IPS DF 6.9 (cell line): ENCODE measurements at regions not wholly inside any gene's neighbourhood (a gene's known extent, or its start where the extent isn't known, plus 50 kb on each side); places are given as distances from the start of the nearest gene placed in this dataset.
"Not testable (repeated sequence)": the region's sequence is repeated elsewhere in the genome, so short reads cannot be mapped to it uniquely, and the experiment has no call there.

Source experiments
- DNase-seq: peaks from one replicate; pipeline ENCODE4 v3.0.0-alpha.2; 2013; ENCODE audit warnings: low read depth, low spot score
- H3K27ac ChIP-seq: one replicate; pipeline ENCODE4 v1.5.1; 2013; ENCODE audit warnings: low read length, control low read depth
- H3K27me3 ChIP-seq: 2 replicates; pipeline ENCODE4 v1.6.1; 2013; ENCODE audit warnings: mild to moderate bottlenecking, low read length; ENCODE audit not compliant: control insufficient read depth, insufficient read depth
- H3K36me3 ChIP-seq: 2 replicates; pipeline ENCODE4 v1.6.1; 2013; ENCODE audit warnings: low read length; ENCODE audit not compliant: control insufficient read depth, insufficient read depth
- H3K4me1 ChIP-seq: 2 replicates; pipeline ENCODE4 v1.6.1; 2013; ENCODE audit warnings: low read length; ENCODE audit not compliant: control insufficient read depth, insufficient read depth
- H3K4me3 ChIP-seq: 2 replicates; pipeline ENCODE4 v1.5.1; 2013; ENCODE audit warnings: mild to moderate bottlenecking, low read length
- H3K9me3 ChIP-seq: 2 replicates; pipeline ENCODE4 v1.6.1; 2013; ENCODE audit warnings: low read length, inconsistent platforms; ENCODE audit not compliant: control insufficient read depth, insufficient read depth
- WGBS: extraction: QIAGEN DNeasy Blood & Tissue Kit; methylation state at CpG from one replicate; pipeline ENCODE4 v1.1.7; 2013; ENCODE audit warnings: mixed read lengths, missing lambda C conversion rate; ENCODE audit not compliant: insufficient read length, insufficient coverage; 5-methylcytosine and 5-hydroxymethylcytosine counted together

GRCh38 chr10:33052263-33052875, 94.3 kb upstream of the ITGB1 start:
- Histone ChIP-seq H3K27me3 (no peaks in the 10 kb centered on the region), H3K4me1 (0 out of 2 replicates have a peak, but pooled peaks cover 2% of the 10 kb centered on the region), H3K9me3 (no peaks in the 10 kb centered on the region), H3K4me3 (no peak overlapping the region), H3K36me3 (no peaks in the 10 kb centered on the region), H3K27ac (no peak overlapping the region)
- WGBS = no CpG with 5 or more reads among the region's 7 CpGs
- no peak for DNase-seq

- DNase-seq, H3K36me3 ChIP-seq, H3K27me3 ChIP-seq, H3K4me3 ChIP-seq, H3K4me1 ChIP-seq, H3K9me3 ChIP-seq, H3K27ac ChIP-seq: not testable (repeated sequence)
- WGBS = no CpG with 5 or more reads among the region's 33 CpGs
These were observed 92.2 kb upstream of the ITGB1 start for GRCh38 chr10:33049963-33050920.

DNA sequence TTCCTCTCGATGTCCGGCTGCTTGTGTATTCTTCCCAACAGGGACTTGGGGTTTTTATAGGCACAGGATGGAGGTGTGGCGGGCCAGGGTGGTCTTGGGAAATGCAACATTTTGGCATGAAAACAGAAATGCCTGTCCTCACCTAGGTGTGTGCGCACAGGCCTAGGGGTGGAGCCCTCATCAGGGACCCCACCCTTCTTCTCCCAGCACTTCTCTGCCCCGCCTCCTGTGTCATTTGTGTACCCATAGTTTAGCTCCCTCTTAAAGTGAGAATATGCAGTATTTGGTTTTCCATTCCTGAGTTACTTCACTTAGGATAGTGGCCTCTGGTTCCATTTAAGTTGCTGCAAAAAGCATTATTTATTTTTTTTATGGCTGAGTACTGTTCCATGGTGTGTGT, 90.2 kb upstream of the ITGB1 start:
- H3K36me3 ChIP-seq = no peaks in the 10 kb centered on the region
- no peaks in the 10 kb centered on the region for H3K9me3 ChIP-seq
- no peaks in the 10 kb centered on the region for H3K27me3 ChIP-seq
- no peak for DNase-seq
- no peak overlapping the region for H3K27ac ChIP-seq
- 0 out of 2 replicates have a peak, but pooled peaks cover 2% of the 10 kb centered on the region for H3K4me1 ChIP-seq
- WGBS = no CpG with 5 or more reads among the region's 5 CpGs
- H3K4me3 ChIP-seq = no peak overlapping the region

GRCh38 chr10:33047655-33048054, 89.6 kb upstream of the ITGB1 start:
- H3K36me3 ChIP-seq = no peaks in the 10 kb centered on the region
- H3K27me3 ChIP-seq = no peaks in the 10 kb centered on the region
- no peaks in the 10 kb centered on the region for H3K9me3 ChIP-seq
- H3K4me1 ChIP-seq = 0 out of 2 replicates have a peak, but pooled peaks cover 2% of the 10 kb centered on the region
- no peak overlapping the region for H3K27ac ChIP-seq
- WGBS = no CpG with 5 or more reads among the region's 1 CpG
- no peak overlapping the region for H3K4me3 ChIP-seq
- DNase-seq = no peak

DNA sequence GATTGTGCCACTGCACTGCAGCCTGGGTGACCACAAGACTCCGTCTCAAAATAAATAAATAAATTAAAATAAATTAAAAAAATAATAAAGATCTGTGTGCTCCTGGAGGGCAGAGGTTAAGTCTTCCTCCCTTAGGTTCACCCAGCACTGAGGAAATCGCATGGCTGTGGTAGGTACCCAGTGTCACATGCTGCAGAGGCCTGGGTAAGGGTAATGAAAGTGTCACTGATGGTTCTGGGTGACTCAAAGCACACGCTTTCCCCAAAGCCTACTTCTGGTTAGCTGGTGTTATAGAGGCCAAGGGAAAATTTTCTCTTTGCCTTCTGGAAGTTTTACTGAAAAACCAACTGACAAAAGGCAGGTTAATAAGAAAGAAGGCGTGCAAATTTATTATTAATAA, 88.8 kb upstream of the ITGB1 start:
- H3K9me3 ChIP-seq = no peaks in the 10 kb centered on the region
- no peak overlapping the region for H3K4me3 ChIP-seq
- no peaks in the 10 kb centered on the region for H3K36me3 ChIP-seq
- no peak for DNase-seq
- H3K4me1 ChIP-seq = peaks cover 2% of the 10 kb centered on the region; the same call in 1 of the 2 replicates
- WGBS = no CpG with 5 or more reads among the region's 4 CpGs
- H3K27me3 ChIP-seq = no peaks in the 10 kb centered on the region
- H3K27ac ChIP-seq = no peak overlapping the region

GRCh38 chr10:33045421-33045820, 87.4 kb upstream of the ITGB1 start:
- H3K36me3 ChIP-seq = no peaks in the 10 kb centered on the region
- H3K9me3 ChIP-seq = no peaks in the 10 kb centered on the region
- WGBS = no CpG with 5 or more reads among the region's 2 CpGs
- H3K27me3 ChIP-seq = no peaks in the 10 kb centered on the region
- DNase-seq = no peak
- no peak overlapping the region for H3K27ac ChIP-seq
- no peak overlapping the region for H3K4me3 ChIP-seq
- H3K4me1 ChIP-seq = peaks cover 1% of the 10 kb centered on the region; the same call in 1 of the 2 replicates

GRCh38 chr10:33042565-33042964, 84.5 kb upstream of the ITGB1 start:
- Histone ChIP-seq H3K27ac (no peak overlapping the region), H3K27me3 (no peaks in the 10 kb centered on the region), H3K4me3 (no peak overlapping the region)

DNA sequence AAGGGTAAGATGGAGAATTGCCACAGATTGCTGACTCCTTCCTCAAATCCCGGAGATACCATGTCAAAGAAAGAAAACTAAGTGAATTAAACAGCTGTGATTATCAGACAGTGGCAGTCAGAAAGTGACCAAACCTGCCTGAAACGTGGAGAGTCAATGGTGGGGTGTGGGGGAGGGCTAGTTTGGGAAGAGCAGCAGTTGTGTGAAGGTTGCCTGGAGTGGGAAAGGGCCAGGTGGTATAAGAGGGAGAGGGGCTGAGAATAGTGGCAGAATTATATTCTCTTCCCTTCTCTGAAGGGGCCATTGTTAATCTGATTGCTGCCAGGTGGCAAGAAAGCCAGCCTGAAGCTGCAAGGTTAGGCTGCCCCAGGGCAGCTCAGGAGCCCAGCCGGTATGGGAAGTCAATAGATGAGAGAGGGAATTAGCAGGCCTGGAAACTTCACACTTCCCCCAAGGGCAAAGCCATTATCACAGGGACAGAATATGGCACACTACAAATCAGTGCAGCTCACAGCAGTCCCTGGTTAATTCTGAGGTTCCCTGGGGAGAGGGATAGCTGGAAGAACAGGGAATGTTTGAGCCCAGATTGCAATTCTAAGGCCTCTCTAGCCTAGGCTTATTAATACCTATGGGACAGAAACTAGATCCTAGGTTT, 83.9 kb upstream of the ITGB1 start:
- Histone ChIP-seq H3K36me3 (no peaks in the 10 kb centered on the region), H3K27me3 (no peaks in the 10 kb centered on the region), H3K27ac (no peak overlapping the region), H3K4me3 (no peak overlapping the region), H3K9me3 (no peaks in the 10 kb centered on the region), H3K4me1 (peaks cover 1% of the 10 kb centered on the region; the same call in 1 of the 2 replicates)
- no CpG with 5 or more reads among the region's 3 CpGs for WGBS
- DNase-seq = no peak

More at GRCh38 chr10:33042565-33042964, 84.5 kb upstream of the ITGB1 start:
- H3K36me3 ChIP-seq = no peaks in the 10 kb centered on the region
- H3K9me3 ChIP-seq = no peaks in the 10 kb centered on the region
- no CpG with 5 or more reads among the region's 2 CpGs for WGBS
- DNase-seq = no peak
- H3K4me1 ChIP-seq = peaks cover 1% of the 10 kb centered on the region; the same call in 1 of the 2 replicates

- H3K9me3 ChIP-seq = no peaks in the 10 kb centered on the region
- H3K27ac ChIP-seq = no peak overlapping the region
- WGBS = no CpG with 5 or more reads among the region's 1 CpG
- H3K4me3 ChIP-seq = no peak overlapping the region
- H3K4me1 ChIP-seq = peaks cover 3% of the 10 kb centered on the region
- no peak for DNase-seq
- no peaks in the 10 kb centered on the region for H3K36me3 ChIP-seq
- H3K27me3 ChIP-seq = no peaks in the 10 kb centered on the region
These were observed 82.4 kb upstream of the ITGB1 start for GRCh38 chr10:33040436-33040835.

GRCh38 chr10:33039181-33039580, 81.2 kb upstream of the ITGB1 start:
- no peaks in the 10 kb centered on the region for H3K9me3 ChIP-seq
- WGBS = no CpG with 5 or more reads among the region's 1 CpG
- no peak for DNase-seq
- H3K27ac ChIP-seq = no peak overlapping the region
- H3K36me3 ChIP-seq = no peaks in the 10 kb centered on the region
- H3K4me3 ChIP-seq = no peak overlapping the region
- H3K27me3 ChIP-seq = no peaks in the 10 kb centered on the region
- H3K4me1 ChIP-seq = peaks cover 3% of the 10 kb centered on the region
